MCF 10A (cell line): ENCODE measurements at regions not wholly inside any gene's neighbourhood (a gene's known extent, or its start where the extent isn't known, plus 50 kb on each side); places are given as distances from the start of the nearest gene placed in this dataset.

Experiments used
- BruUV-seq: library from RNA; stranded (reverse); fragments of 400-500 nt; replicated peaks from 2 replicates; lab custom pipeline; 2021; lab: Mats Ljungman, UMichigan
- CTCF ChIA-PET: fragments of 300-600 bp; sonication (Branson Sonifier 250); formaldehyde crosslinking; extraction: SDS; loops from one replicate; lab custom pipeline; 2021; ENCODE audit warnings: antibody characterized with exemption, inconsistent platforms; lab: Yijun Ruan, JAX
- POLR2A ChIA-PET: fragments of 300-600, 350-650 bp; sonication (Branson Sonifier 250); formaldehyde crosslinking; extraction: SDS; loops from one replicate; lab custom pipeline; 2020; ENCODE audit warnings: antibody characterized with exemption, inconsistent platforms; lab: Yijun Ruan, JAX
- DNase-seq: peaks from one replicate; pipeline ENCODE4 v3.0.0-alpha.2; 2018; ENCODE audit not compliant: unreplicated experiment
- H3K27ac Mint-ChIP-seq: one replicate; pipeline ENCODE4 v1.8.0; 2022; ENCODE audit warnings: mild to moderate bottlenecking, low read depth, mixed read lengths; ENCODE audit not compliant: unreplicated experiment
- H3K27me3 Mint-ChIP-seq: one replicate; pipeline ENCODE4 v1.8.0; 2022; ENCODE audit warnings: mixed read lengths; ENCODE audit not compliant: insufficient read depth, unreplicated experiment
- H3K36me3 Mint-ChIP-seq: one replicate; pipeline ENCODE4 v1.8.0; 2022; ENCODE audit warnings: mild to moderate bottlenecking, moderate library complexity, mixed read lengths; ENCODE audit not compliant: insufficient read depth, unreplicated experiment
- H3K4me1 Mint-ChIP-seq: one replicate; pipeline ENCODE4 v1.8.0; 2022; ENCODE audit warnings: mixed read lengths; ENCODE audit not compliant: insufficient read depth, unreplicated experiment
- H3K4me3 Mint-ChIP-seq: one replicate; pipeline ENCODE4 v1.8.0; 2022; ENCODE audit warnings: mild to moderate bottlenecking, moderate library complexity, mixed read lengths; ENCODE audit not compliant: unreplicated experiment
- H3K9me3 Mint-ChIP-seq: one replicate; pipeline ENCODE4 v1.8.0; 2022; ENCODE audit warnings: mixed read lengths; ENCODE audit not compliant: unreplicated experiment
- CTCF ChIP-seq: fragments of 200-600 bp; IDR thresholded peaks from one replicate; pipeline ENCODE4 v1.8.0; 2022; ENCODE audit warnings: antibody characterized with exemption, mild to moderate bottlenecking; ENCODE audit not compliant: unreplicated experiment
- intact Hi-C: fragments of 100-400 bp; cut with micrococcal nuclease; formaldehyde crosslinking; loops from 2 replicates; pipeline ENCODE4 v1.14.1; 2022

DNA sequence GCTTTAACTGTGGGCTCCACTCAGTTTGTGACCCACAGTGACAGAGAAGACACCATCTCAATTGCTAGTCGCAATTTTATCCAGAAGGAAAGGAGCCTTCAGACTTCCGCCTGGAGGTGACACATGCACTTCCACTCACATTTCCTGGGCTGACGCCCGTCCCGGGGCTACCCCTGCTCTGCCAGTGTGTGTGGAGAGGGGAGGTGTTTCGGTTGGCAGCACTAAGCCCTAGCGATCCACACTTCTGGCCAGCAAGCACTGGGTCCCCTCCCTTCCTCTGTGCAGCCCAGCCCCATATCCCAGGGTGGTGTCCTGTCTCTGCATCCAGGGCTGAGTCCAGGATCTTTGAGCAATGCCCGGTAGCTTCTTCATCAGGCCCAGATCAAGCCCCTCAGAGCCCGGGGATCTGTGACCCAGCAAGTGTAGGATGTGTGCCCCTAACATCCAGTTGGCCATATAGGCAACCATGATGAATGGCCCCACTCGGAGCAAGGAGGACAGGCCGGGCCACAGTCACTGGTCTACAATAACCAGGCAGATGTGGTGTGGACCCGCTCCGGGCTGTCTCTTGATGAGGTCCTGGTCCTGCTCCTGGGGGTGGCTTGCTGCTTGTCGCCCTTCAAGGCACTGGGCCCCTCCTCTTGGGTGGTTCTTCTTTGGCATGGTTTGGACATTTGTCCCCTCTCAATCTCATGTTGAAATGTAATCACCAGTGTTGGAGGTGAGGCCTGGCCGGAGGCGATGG is 141.9 kb upstream of the SPACA7 start:
- Mint-ChIP-seq H3K4me3 (no peak overlapping the region), H3K27ac (no peak overlapping the region), H3K27me3 (no peaks in the 10 kb centered on the region), H3K9me3 (peaks cover 36% of the 10 kb centered on the region), H3K36me3 (no peaks in the 10 kb centered on the region), H3K4me1 (no peaks in the 10 kb centered on the region)
- no peak for TF ChIP-seq CTCF
- BruUV-seq = no TSS peak
- CTCF ChIA-PET = interaction anchor here (0.5 to 0.6 kb wide), 2 partner anchors 627 to 694 kb away, joined by 3 read pairs; no protein-coding TSS in a partner anchor
- intact Hi-C loops = no loop called here
- no peak for DNase-seq
- POLR2A ChIA-PET = no interaction called here

GRCh38 chr13:112236016-112236415 is 140.1 kb upstream of the SPACA7 start:
- H3K4me3 Mint-ChIP-seq = no peak overlapping the region
- no peaks in the 10 kb centered on the region for H3K27me3 Mint-ChIP-seq
- TF ChIP-seq CTCF = no peak
- no TSS peak for BruUV-seq
- no peak overlapping the region for H3K27ac Mint-ChIP-seq
- H3K4me1 Mint-ChIP-seq = no peaks in the 10 kb centered on the region
- no peaks in the 10 kb centered on the region for H3K36me3 Mint-ChIP-seq
- DNase-seq = no peak
- CTCF ChIA-PET = no interaction called here
- POLR2A ChIA-PET = no interaction called here
- H3K9me3 Mint-ChIP-seq = peaks cover 27% of the 10 kb centered on the region
- intact Hi-C loops = no loop called here

DNA sequence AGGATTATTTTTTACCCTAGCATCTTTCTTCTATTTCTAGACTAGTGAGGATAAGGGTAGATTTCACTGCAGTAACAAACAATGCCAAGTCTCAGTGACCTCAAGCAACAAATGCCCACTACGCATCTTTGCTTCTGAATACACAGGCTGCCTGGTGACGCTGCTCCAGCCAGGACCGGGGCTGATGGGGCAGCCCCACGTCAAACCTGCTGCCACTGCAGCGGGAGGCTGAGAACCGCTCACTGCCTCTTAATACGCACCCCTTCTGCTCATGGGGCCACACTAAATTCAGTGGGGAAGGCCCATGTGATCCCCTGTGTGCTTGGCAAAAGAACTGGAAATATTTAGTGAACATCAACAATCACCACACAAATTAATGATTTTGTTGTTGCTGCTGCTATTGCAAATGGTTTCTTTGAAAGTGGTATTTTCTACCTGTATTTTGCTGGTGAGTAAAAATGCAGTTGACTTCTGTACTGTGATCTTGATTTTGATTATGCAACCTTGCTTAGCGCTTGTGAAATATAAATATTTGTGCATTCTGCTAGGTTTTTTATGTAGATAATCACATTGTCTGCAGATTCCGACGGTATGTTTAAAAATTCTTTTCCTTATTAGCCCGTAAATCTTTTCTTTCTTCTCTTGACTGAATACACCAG is 139.5 kb upstream of the SPACA7 start:
- no TSS peak for BruUV-seq
- H3K27me3 Mint-ChIP-seq = no peaks in the 10 kb centered on the region
- H3K9me3 Mint-ChIP-seq = peaks cover 26% of the 10 kb centered on the region
- no peaks in the 10 kb centered on the region for H3K36me3 Mint-ChIP-seq
- H3K27ac Mint-ChIP-seq = no peak overlapping the region
- ChIA-PET CTCF (no interaction called here), POLR2A (no interaction called here)
- no peak overlapping the region for H3K4me3 Mint-ChIP-seq
- no peaks in the 10 kb centered on the region for H3K4me1 Mint-ChIP-seq
- no peak for DNase-seq
- intact Hi-C loops = no loop called here
- no peak for TF ChIP-seq CTCF

DNA sequence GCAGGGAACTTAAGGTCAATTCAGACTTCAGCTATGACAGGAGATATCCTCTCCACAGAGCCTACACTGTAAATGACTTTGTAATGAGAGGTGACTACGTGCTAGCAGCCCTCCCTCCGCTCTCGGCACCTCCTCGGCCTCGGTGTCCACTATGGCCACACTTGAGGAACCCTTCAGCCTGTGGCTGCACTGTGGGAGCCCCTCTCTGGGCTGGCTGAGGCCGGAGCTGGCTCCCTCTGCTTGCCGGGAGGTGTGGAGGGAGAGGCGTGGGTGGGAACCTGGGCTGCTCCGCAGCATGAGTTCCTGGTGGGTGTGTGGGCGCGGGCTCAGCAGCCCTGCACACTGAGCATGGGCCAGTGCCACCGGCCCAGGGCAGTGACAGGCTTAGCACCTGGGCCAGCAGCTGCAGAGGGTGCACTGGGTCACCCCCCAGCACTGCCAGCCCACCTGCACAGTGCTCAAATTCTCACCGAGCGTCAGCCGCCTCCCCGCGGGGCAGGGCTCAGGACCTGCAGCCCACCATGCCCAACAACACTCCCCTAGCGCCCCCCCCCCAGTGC is 137.6 kb upstream of the SPACA7 start:
- DNase-seq = no peak
- Mint-ChIP-seq H3K27me3 (no peaks in the 10 kb centered on the region), H3K9me3 (peaks cover 29% of the 10 kb centered on the region), H3K36me3 (no peaks in the 10 kb centered on the region), H3K4me3 (no peak overlapping the region), H3K27ac (no peak overlapping the region), H3K4me1 (no peaks in the 10 kb centered on the region)
- intact Hi-C loops = no loop called here
- ChIA-PET POLR2A (no interaction called here), CTCF (no interaction called here)
- BruUV-seq = no TSS peak
- TF ChIP-seq CTCF = no peak
